Inflammatory macrophage treated with lipopolysaccharide for 4 hours (primary cell): ENCODE measurements at regions not wholly inside any gene's neighbourhood (a gene's known extent, or its start where the extent isn't known, plus 50 kb on each side); places are given as distances from the start of the nearest gene placed in this dataset.

Source experiments
- DNase-seq: peaks from one replicate; pipeline ENCODE4 v3.0.0-alpha.2; 2020

DNA sequence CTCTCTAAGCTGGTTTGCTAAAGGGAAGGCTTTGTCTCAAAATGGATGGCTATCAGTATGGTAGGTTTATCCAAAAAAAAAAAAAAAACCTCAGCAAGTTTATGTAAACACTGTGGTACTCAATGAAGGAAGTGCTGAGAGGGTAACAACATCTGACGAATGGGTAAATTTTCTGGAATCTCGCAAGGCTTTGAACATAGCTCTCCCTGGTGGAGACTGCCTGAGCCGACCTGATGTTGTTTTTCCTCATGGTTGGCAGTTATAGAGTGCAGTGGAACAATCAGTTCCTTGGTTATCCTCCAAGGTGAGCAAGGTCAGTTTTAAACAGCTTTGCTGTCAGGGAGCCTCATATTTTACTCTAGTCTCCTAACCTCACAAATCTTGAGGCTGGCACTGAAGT is 94.6 kb downstream of the ZPLD1 start:
- no peak for DNase-seq

DNA sequence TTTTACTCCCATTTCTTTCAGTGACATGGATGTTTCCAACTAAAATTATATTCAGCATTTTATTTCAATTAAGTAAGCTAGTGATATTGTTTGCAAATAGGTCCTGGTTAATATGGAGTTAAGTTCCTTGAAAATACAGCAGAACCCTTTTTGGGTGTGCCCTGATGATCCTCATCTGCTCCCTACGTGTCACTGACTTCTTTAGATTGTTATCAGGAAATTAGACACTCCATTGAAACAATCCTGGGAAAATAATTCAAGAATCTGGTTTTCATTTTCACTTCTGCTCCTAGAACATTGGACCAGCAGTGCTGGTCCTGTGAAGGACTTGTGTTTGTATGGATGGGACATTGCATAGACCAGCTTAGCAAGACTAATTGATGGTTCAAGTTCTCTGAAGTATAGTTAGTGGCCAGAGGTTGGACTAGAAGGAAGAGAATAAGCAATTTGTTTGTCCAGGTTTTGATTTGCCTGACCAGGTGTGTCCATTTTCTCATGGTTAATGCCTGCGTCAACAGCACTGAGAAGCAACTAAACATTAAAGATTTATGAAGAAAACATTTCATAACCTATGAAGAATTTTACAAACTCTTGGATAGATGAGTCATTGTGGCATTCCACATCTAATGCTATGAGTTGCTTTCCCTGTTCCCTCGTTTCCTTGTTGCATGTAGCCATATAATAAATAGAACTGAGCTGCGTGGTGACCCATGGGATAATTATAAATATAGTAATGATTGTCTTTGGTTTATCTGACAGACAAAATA is 95.8 kb downstream of the ZPLD1 start:
- no peak for DNase-seq

DNA sequence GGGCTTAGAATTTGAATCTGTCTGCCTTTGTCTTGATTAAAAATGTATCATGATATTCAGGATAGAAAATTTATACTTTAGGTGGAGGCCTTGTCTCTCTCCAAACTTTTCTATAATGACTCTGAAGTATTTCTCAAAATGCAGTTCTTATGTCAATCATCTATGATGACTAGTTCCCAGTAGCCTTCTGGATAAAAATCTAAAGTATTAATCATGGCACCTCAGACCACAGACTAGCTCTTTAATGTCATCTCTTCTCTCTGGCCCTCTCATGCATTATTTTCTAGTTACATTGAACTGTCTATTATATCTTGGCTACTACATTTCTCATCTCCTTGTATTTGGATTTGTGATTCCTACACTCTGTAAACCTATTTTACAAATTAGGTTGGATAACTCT is 96.9 kb downstream of the ZPLD1 start:
- DNase-seq = no peak

DNA sequence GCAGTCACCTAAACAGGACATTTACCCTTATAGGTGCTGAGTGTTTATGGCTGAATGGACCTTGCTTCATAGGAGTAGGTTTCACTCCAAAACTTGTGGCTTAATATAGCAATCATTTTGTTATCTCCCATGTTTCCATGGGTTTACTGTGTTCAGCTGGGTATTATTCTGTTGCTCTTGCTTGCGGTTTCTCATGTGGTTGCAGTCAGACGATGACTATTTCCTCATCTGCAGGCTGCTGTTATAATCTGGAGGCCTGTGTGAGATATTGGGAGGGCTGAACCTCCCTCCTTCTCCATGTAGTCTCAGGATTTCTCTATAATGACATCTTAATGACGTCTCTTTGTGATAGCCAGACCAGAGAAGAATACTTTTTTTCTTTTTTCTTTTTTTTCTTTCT is 98.1 kb downstream of the ZPLD1 start:
- peak; percentile 28 for DNase-seq

DNA sequence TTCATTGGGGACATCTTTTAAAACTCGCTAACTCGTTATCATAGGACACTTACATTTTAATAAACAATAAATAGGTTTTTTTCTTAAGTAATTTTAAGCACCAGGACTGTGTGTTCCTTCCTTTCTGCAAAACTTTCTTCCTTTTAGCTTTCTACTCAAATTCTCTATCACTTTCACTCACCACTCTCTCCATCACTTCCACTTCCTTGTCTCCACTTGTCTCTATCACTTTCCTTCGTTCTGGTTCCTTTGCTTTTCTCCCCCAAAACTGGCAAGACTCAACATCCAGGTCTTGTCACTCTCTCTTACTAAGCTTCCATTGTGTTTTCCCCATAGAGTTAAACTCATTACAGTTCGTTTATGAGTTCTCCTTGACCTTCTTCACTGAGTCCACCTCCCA is 99.0 kb downstream of the ZPLD1 start:
- peak; percentile 16 for DNase-seq

DNA sequence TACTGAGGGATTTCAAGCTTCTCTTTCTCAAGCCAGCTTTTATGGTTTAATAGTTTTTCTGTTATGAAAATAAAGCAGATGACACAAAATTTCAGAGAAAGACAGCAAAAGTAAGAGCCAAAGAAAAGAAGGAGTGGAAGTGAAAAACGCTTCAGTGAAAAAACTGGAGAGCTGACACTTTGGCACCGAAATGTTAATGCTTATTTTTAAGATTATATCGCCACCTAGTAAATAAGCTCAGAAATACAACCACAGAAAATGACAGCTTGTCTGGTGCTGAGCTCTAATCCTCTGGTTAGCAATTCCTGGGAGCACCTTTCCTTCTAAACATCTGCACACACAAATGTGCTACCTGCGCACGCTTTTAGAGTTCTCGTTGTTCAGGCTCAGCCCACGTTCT is 101.6 kb downstream of the ZPLD1 start:
- peak; percentile 43 for DNase-seq

DNA sequence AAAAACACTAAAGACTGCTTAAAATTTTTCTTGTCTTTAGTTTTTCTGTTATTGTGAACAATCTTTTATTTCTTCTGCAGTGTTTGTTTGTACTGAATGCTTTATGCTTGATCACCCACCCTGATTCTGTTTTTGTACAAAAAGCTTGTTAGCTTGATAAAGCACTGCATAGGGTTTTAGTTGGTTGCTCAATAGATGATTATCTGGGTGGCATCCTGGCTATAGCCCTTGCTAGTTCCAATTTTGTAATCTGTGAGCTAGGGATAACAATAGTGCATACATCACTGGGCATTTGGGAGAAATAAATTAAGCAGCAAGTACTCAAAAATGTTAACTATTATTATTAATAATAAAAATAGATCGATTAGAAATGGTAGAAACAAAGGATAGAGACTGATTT is 102.3 kb downstream of the ZPLD1 start:
- no peak for DNase-seq

DNA sequence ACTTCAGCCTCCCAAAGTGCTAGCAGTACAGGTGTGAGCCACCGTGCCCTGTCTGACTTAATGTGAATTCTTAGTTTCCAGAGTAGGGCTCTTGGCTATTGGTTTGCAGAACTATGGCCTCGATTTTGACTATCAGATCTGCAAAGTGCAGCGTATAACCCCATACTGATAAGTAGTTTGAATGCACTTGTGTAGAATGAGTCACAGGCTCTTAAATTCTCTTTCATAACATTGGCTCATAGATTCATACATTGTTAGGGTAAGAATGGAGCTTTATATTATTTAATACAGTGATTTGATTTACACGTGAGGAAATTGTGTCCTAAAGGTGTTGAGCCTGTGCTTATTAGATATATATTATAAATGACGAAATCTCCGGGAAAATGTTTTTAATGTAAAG is 109.9 kb downstream of the ZPLD1 start:
- DNase-seq = no peak

DNA sequence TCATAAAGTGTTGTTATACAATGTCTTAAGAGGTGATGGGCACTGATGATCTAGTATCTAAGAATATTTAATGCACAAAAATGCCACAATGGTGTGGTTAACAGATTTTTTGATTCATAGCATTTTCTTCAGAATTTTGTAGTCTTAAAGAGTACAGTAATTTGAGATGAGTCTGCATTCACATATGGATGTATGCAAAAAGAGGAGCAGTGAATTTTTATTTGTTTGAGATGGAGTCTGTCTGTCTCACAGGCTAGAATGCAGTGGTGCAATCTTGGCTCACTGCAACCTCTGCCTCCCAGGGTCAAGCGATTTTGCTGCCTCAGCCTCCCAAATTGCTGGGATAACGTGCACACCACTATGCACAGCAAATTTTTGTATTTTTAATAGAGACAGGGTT is 110.5 kb downstream of the ZPLD1 start:
- DNase-seq = no peak

DNA sequence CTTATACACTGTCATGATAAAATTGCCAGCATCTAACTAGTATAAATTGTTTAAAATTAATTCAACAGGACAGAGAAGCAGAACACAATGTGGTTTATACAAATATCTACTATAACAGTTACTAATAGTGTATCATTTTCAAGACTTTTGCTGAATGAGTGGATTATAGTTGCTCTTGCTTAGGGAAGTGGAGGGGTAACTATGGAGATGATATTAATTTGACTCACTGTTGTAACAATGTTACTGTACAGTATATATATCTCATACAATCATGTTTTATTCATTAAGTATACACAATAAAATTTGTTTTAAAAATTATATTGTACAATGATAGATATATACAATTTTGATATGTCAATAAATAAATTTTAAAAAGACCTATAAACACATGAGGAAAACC is 119.1 kb downstream of the ZPLD1 start:
- DNase-seq = no peak

DNA sequence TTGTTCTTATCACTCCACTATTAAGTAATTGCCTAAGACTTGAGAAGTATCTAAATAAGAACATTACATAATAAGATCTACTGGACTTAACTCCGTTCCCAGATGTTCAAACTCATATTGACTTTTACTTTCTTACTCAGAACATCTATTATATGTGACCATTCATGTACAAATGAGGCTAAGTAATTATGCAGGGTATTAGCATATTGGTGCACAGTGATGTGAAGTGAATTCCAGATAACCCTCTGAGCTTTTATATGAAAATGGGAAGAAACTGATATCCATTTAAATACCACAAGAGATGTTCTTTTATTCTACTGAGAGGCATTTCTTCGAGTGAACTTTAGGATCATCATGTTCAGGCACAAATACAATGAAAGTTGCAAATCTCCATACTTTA is 135.7 kb downstream of the ZPLD1 start:
- no peak for DNase-seq

DNA sequence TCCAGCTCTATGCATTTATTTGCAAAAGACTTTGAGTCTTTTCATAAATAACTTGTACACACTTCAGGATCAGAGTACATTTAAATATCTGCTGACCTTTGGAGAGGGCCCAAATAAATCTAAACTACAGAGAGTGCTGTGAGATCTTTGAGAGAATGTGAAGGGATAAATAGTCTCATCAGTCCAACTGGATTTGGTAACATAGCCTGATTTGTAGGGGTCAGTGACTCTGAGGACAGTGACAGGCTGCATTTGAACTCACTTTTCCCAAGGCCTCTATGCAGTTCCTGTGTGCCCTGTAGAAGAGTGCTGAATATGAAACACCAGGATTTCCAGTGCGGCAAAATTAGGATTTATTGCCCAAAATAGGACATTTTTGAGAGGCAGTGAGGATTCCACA is 136.2 kb downstream of the ZPLD1 start:
- no peak for DNase-seq

DNA sequence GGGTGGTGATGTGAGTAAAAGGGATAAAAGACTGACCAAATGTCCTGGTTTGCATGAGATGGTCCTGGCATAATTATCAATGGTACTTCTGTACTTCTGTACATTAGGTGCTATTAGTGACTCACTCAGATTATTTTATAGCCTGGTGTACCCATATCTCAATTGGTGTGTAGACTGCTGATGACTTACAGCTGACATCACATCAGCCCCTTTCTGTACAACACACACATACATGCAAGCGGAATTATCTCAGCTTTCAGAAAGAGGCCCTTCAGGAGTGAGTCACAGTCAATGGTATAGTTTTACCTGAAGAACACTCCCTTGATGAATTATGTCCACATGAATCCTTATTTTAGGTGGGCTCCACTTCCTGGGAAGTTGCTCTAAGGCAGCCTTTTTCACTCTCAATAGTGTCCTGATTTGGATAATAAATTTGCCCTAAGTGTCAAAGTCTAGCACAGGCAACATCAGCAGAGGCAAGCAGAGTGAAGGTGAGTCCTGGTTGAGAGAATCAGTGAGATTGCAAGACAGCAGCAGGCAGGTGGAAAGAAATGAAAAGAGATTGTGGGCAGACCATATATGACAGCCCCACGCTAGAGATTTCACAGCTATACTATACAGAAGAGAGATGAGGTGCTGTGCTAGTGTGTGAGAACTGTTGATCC is 137.0 kb downstream of the ZPLD1 start:
- DNase-seq = no peak

DNA sequence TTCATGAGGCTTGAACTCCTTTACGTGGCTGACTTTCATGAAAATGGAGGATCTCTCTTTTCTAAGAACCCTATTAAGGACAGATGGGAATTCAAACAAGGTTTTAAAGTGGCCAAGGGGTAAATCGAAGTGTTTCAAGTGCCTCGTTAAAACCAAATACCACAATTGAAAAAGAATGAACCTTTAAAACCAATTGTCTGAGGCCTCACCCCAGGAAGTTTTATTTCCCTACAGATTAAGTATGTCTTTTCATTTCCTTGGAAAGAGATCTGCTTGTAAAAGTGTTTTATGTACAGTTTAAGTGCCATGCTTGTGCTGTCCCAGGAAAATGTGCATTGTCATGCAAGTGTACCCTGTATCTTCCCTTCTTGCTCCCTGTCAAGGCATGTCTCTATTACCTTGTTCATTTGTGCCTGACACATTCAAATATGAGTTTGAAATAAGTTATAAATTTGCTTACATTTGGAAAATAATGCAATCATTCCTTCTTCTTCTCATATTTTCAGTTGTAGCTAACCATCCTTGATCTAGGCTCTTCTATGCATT is 138.7 kb downstream of the ZPLD1 start:
- no peak for DNase-seq

DNA sequence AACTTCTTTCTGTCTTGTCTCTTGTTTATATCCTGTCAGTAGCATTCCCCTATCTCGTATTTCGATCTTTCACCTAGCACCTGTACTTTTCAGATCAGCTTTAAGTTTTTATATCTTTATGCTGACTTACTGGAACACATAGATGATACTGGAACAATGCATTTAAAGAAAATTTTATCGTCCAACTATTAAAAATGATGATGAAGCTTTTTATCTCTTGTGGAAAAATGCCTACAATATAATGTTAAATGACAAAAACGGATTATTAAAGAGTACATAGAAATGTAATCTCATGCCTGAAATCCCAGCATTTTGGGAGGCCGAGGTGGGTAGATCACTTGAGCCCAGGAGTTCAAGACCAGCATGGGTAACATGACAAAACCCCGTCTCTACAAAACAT is 139.5 kb downstream of the ZPLD1 start:
- DNase-seq = no peak

DNA sequence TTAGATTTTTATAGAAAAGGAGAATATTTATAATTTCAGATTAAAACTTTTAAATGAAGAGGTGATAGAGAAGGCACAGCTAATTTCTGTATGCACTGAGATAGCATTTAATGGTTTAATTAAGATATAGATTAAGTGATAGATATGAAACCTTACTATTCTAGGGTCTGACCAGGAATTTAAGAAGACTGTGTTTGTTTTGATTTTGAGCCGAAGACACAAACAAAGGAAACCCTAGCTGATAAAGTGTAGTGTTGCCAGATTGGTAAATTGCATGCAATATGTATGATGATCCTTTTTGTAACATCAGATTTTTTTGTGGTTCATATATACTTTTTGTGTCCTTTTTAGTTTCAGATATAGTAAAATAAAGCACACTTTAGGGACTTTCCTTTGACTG is 141.8 kb downstream of the ZPLD1 start:
- no peak for DNase-seq

DNA sequence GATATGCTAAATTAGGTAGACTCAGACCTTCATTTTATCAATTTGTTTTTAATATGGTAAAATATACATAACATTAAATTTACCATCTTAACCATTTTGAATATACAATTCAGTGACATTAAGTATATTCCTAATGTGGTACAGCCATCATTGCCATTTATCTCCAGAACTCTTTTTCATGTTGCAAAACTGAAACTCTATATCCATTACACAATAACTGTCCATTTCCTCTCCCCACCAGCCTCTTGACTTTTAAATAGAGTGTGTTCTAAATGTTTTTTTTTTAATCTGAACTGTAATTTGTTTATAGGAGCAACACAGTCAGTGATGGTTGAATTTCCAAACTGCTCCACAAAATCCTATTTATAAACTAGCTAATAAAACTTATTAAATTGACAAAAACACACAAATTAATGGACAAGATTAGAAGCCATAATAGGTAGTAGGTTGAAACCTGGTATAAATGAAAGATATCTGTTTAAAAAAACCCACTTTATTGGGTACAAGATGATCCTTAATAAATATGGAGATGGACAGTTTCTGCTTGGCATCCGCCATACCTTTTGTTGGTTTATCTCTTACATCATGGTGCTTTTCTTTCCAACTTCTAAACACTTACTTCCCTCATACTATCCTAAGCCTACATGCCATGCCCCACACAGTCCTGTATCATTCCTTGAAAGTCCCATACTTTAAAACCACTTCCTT is 142.4 kb downstream of the ZPLD1 start:
- DNase-seq = peak; percentile 6

DNA sequence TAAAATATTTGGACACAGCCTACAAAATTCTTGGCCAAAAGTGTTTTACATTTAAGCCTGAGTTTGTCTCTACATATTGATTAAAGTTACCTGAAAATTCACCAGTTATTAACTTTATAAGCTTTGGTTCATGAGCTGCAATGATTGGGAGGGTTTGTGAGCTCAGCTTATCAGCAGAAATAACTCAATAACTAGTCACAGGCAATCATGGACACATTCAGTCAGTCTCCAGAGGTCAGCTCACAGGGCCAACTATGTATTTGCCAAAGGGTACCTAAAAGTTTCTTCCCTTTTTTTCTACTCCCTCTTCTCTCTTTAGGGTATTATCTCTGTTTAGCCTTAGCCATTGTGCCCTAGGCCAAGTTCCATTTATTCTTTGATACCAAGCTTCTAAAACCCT is 145.9 kb downstream of the ZPLD1 start:
- no peak for DNase-seq

DNA sequence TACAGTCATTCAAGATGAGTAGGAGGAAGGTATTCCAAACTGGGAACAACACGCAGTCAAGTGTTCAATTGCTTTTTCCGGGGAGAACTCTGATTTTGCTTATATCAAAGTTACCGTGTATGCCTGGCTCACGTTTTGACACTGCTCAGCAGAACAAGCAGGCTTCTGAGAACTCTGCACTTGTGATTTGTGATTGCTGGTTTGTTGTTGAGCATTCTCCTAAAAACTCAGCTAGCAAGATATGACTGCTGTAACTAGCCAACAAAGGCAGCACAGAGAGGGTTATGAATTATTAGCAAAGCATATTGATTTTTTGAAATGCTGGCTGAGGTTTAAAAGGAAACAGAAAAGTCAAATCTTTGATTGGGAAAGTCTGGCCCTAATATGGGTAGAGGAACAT is 151.7 kb downstream of the ZPLD1 start:
- no peak for DNase-seq

DNA sequence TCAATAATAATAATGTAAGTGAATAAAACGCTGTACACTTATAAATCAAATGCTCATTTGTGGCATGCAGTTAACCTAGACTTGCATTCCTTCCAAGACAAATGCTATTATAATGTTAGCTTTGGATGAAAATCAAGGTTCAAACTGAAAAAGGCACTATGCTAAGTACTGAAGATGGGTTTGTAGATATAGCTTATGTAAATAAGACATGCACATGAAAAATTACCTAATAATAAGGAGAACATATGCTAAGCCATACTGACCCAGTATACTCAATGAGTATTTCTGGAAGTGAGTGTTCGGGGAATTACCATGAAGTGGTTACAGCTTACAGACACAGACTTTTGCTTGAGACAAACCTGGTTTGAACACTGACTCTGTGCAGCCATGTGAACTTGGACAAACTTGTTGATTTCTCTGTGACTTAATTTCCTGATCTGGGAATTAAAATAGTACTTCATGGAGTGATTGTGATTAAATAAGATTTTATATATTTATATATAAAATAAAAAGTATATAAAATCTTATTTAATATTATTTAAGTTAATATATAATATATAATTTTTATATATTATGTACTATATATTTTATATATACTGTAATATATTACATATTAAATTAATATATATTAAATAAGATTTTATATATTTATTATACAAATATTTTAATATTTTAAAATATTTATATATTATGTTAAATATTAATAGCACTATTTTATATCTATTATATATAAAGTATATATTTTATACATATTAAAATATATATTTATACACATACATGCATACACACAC is 159.2 kb downstream of the ZPLD1 start:
- DNase-seq = no peak

DNA sequence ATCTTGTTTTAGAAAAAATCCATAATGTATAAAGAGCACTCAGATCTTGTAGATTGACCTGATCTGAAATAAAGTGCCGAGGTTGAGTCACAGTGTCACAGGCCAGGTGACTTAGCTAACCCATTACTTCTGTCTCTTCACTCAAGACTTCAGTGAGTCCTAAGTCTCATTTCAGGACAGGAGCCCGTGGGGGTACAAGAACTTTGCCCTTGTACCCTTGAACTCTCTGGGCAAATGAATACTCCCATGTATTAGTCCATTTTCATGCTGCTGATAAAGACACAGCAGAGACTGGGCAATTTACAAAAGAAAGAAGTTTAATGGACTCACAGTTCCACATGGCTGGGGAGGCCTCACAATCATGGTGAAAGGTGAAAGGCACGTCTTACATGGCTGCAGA is 160.2 kb downstream of the ZPLD1 start:
- no peak for DNase-seq

DNA sequence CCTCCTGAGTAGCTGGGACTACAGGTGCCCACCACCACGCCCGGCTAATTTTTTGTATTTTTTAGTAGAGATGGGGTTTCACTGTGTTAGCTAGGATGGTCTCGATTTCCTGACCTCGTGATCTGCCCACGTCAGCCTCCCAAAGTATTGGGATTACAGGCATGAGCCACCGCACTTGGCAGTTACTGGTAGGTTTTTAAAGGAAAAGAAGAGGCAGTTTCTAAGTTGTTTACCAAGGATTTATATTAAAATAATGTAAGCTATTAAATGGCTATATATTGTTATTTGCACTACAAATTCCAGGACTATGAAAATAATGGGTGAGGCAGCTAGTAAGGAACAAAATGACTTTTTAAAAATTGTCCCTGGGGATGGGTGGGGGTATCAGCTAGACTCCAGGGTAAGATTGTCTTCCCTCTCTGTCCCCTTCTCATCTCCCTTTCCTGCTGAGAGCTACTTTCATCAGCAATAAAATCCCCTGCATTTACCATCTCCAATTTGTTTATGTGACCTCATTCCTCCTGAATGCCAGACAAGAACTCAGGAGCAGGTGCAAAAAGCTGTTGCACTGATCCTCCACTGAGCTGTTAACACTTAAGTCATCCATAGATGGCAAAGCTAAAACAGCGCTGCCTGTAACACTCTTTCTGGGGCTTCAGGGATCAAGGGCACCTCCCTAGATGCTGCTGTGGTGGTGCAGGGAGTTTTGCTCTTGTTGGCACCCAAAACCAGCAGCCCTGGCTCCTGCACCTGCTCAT is 165.2 kb downstream of the ZPLD1 start:
- no peak for DNase-seq
